H1 (cell line): ENCODE measurements at regions not wholly inside any gene's neighbourhood (a gene's known extent, or its start where the extent isn't known, plus 50 kb on each side); places are given as distances from the start of the nearest gene placed in this dataset.

Experiments used
- CTCF ChIA-PET: fragments of 300-600 bp; sonication (Branson Sonifier 250); formaldehyde crosslinking; loops from one replicate; lab custom pipeline; 2021; ENCODE audit not compliant: partially characterized antibody; lab: Charles Lee
- POLR2A ChIA-PET: fragments of 300-600 bp; sonication (Branson Sonifier 250); formaldehyde crosslinking; loops from one replicate; lab custom pipeline; 2021; ENCODE audit warnings: inconsistent platforms; ENCODE audit not compliant: partially characterized antibody; lab: Charles Lee
- DNase-seq, 2 experiments: peaks; one replicate each; pipeline versions ENCODE4 v3.0.0 to v3.0.0-alpha.2; 2010 to 2022; ENCODE audit warnings: low spot score in 2 of 2, low read depth in 1 of 2, mixed read lengths in 1 of 2
- FAIRE-seq: peaks from 2 replicates; lab custom pipeline; 2011; peaks lifted over from hg19 to GRCh38; lab: Jason Lieb, UNC
- H2AFZ ChIP-seq: 2 replicates; pipeline ENCODE4 v1.8.1; 2012; ENCODE audit warnings: low read length, inconsistent platforms
- H2AK5ac ChIP-seq: 2 replicates; pipeline ENCODE4 v1.6.1; 2013; ENCODE audit warnings: low read depth, low read length
- H2BK120ac ChIP-seq: replicated peaks from 2 replicates; pipeline ENCODE3; 2013; ENCODE audit warnings: low read depth, low read length, inconsistent platforms
- H2BK12ac ChIP-seq: 2 replicates; pipeline ENCODE4 v1.6.1; 2013; ENCODE audit warnings: low read depth, low read length
- H2BK15ac ChIP-seq: 2 replicates; pipeline ENCODE4 v1.6.1; 2013; ENCODE audit warnings: low read length
- H2BK20ac ChIP-seq: 2 replicates; pipeline ENCODE4 v1.6.1; 2013; ENCODE audit warnings: low read length
- H2BK5ac ChIP-seq: 2 replicates; pipeline ENCODE4 v1.6.1; 2013; ENCODE audit warnings: low read depth, low read length
- H3K14ac ChIP-seq: 2 replicates; pipeline ENCODE4 v1.6.1; 2013; ENCODE audit warnings: inconsistent platforms; ENCODE audit not compliant: insufficient read length
- H3K18ac ChIP-seq: 2 replicates; pipeline ENCODE4 v1.6.1; 2013; ENCODE audit warnings: low read length; ENCODE audit errors: extremely low read depth
- H3K23ac ChIP-seq: 2 replicates; pipeline ENCODE4 v1.6.1; 2013; ENCODE audit warnings: inconsistent platforms; ENCODE audit not compliant: insufficient read length
- H3K23me2 ChIP-seq: 2 replicates; pipeline ENCODE4 v1.6.1; 2013; ENCODE audit warnings: low read depth, low read length
- H3K27ac ChIP-seq: 2 replicates; pipeline ENCODE4 v1.6.1; 2011; ENCODE audit warnings: low read depth, low read length, inconsistent platforms
- H3K27me3 ChIP-seq, 4 experiments: replicated peaks in 1 of 4; 1 replicate in 1 of 4; 2 replicates in 3 of 4; pipeline versions ENCODE4 v1.6.1 to v1.8.1; 2011 to 2013; ENCODE audit warnings: low read length in 3 of 4, mild to moderate bottlenecking in 3 of 4, inconsistent platforms in 2 of 4, mixed read lengths in 2 of 4, moderate library complexity in 1 of 4; ENCODE audit not compliant: control insufficient read depth in 3 of 4, insufficient read depth in 3 of 4; ENCODE audit errors: extremely low read depth in 1 of 4
- H3K36me3 ChIP-seq, 4 experiments: 2 replicates each; pipeline versions ENCODE4 v1.6.1 to v1.8.1; 2011 to 2013; ENCODE audit warnings: mild to moderate bottlenecking in 4 of 4, low read length in 3 of 4, moderate library complexity in 2 of 4, control low read depth in 1 of 4, inconsistent platforms in 1 of 4; ENCODE audit not compliant: insufficient read depth in 4 of 4, control insufficient read depth in 2 of 4
- H3K4ac ChIP-seq: replicated peaks from 2 replicates; pipeline ENCODE3; 2013; ENCODE audit warnings: low read length, low read depth, mixed read lengths, inconsistent platforms; ENCODE audit not compliant: insufficient read length
- H3K4me1 ChIP-seq, 4 experiments: replicated peaks in 1 of 4; 1 replicate in 1 of 4; 2 replicates in 3 of 4; pipeline versions ENCODE4 v1.6.1 to v1.8.1; 2011 to 2013; ENCODE audit warnings: low read length in 3 of 4, inconsistent platforms in 2 of 4, mixed read lengths in 1 of 4; ENCODE audit not compliant: insufficient read depth in 4 of 4, control insufficient read depth in 3 of 4
- H3K4me2 ChIP-seq, 2 experiments: 2 replicates each; pipeline versions ENCODE4 v1.6.1 to v1.8.1; 2011 to 2013; ENCODE audit warnings: low read depth in 2 of 2, low read length in 2 of 2, control low read depth in 1 of 2, inconsistent platforms in 1 of 2, mild to moderate bottlenecking in 1 of 2; ENCODE audit not compliant: insufficient read depth in 1 of 2
- H3K4me3 ChIP-seq, 4 experiments: fragments of 200-600, 300-600 bp in 1 of 4; sonication (generic), shearing (Covaris generic), sonication (Bioruptor Twin) in 1 of 4; 2 replicates each; pipeline versions ENCODE4 v1.5.1 to v1.8.1; 2011 to 2016; ENCODE audit warnings: low read length in 4 of 4, low read depth in 3 of 4, control low read depth in 2 of 4, inconsistent platforms in 2 of 4, mild to moderate bottlenecking in 2 of 4, mixed read lengths in 1 of 4, moderate library complexity in 1 of 4; ENCODE audit not compliant: insufficient read depth in 2 of 4; ENCODE audit errors: extremely low read depth in 1 of 4
- H3K56ac ChIP-seq: replicated peaks from 2 replicates; pipeline ENCODE3; 2013; ENCODE audit warnings: low read depth, mild to moderate bottlenecking, mixed read lengths, low read length, inconsistent platforms; ENCODE audit not compliant: insufficient read length
- H3K79me1 ChIP-seq: 2 replicates; pipeline ENCODE4 v1.6.1; 2013; ENCODE audit warnings: low read depth, low read length, control low read depth
- H3K79me2 ChIP-seq, 2 experiments: 2 replicates each; pipeline versions ENCODE4 v1.6.1 to v1.8.1; 2012 to 2013; ENCODE audit warnings: low read length in 2 of 2, mild to moderate bottlenecking in 2 of 2, inconsistent platforms in 1 of 2; ENCODE audit not compliant: insufficient read depth in 2 of 2, control insufficient read depth in 1 of 2
- H3K9ac ChIP-seq, 4 experiments: replicated peaks in 1 of 4; 1 replicate in 1 of 4; 2 replicates in 3 of 4; pipeline versions ENCODE4 v1.6.1 to v1.8.1; 2011 to 2013; ENCODE audit warnings: low read depth in 3 of 4, low read length in 3 of 4, control low read depth in 2 of 4, mild to moderate bottlenecking in 2 of 4, moderate library complexity in 2 of 4, inconsistent platforms in 1 of 4; ENCODE audit errors: extremely low read depth in 1 of 4
- H3K9me3 ChIP-seq, 2 experiments: 2 replicates each; pipeline versions ENCODE4 v1.6.1 to v1.8.1; 2012 to 2013; ENCODE audit warnings: mild to moderate bottlenecking in 2 of 2, moderate library complexity in 2 of 2, control low read depth in 1 of 2, inconsistent platforms in 1 of 2, low read depth in 1 of 2, low read length in 1 of 2, mixed read lengths in 1 of 2; ENCODE audit not compliant: insufficient read depth in 2 of 2
- H4K20me1 ChIP-seq, 2 experiments: replicated peaks in 1 of 2; 2 replicates each; pipeline versions ENCODE3 to v1.8.1; 2011 to 2013; ENCODE audit warnings: inconsistent platforms in 2 of 2, low read length in 2 of 2, mild to moderate bottlenecking in 1 of 2; ENCODE audit not compliant: insufficient read depth in 2 of 2, control insufficient read depth in 1 of 2
- H4K5ac ChIP-seq: 2 replicates; pipeline ENCODE4 v1.6.1; 2013; ENCODE audit warnings: low read length, low read depth, mixed read lengths, inconsistent platforms; ENCODE audit not compliant: insufficient read length
- H4K8ac ChIP-seq: 2 replicates; pipeline ENCODE4 v1.8.0; 2013; ENCODE audit warnings: mild to moderate bottlenecking, moderate library complexity, low read length, inconsistent platforms; ENCODE audit not compliant: insufficient read depth; ENCODE audit errors: extremely low read depth
- H4K91ac ChIP-seq: replicated peaks from 2 replicates; pipeline ENCODE3; 2013; ENCODE audit warnings: low read length, mixed read lengths, inconsistent platforms; ENCODE audit not compliant: insufficient read length
- ATF2 ChIP-seq: IDR thresholded peaks from 2 replicates; pipeline ENCODE4 v1.6.1; 2012; ENCODE audit warnings: low read length, inconsistent platforms
- EGR1 ChIP-seq: IDR thresholded peaks from 2 replicates; pipeline ENCODE4 v1.6.1; 2011; ENCODE audit warnings: low read depth, low read length, borderline replicate concordance
- GTF2F1 ChIP-seq: IDR thresholded peaks from 2 replicates; pipeline ENCODE4 v1.6.1; 2012; ENCODE audit warnings: low read depth, low read length, improper control_type of control experiment, borderline replicate concordance
- SP4 ChIP-seq: IDR thresholded peaks from 2 replicates; pipeline ENCODE4 v1.6.1; 2012; ENCODE audit warnings: low read length, inconsistent platforms
- WGBS, 2 experiments: shearing (Covaris generic) in 1 of 2; methylation state at CpG; one replicate each; pipeline versions ENCODE4 v1.1.6 to v1.1.7; 2013 to 2015; ENCODE audit warnings: low lambda C conversion rate in 2 of 2, mixed read lengths in 2 of 2, inconsistent platforms in 1 of 2, low coverage in 1 of 2, missing lambda C conversion rate in 1 of 2; ENCODE audit not compliant: insufficient replicate concordance in 2 of 2, insufficient coverage in 1 of 2, insufficient read length in 1 of 2; ENCODE audit errors: extremely low coverage in 1 of 2, missing lambda C conversion rate in 1 of 2; 5-methylcytosine and 5-hydroxymethylcytosine counted together

GRCh38 chr16:77068402-77068801 lies 122.6 kb upstream of the MON1B start:
- Histone ChIP-seq H3K79me2 (no peaks in the 10 kb centered on the region), H3K56ac (no peak overlapping the region), H3K14ac (no peak overlapping the region), H2BK20ac (no peak overlapping the region), H3K18ac (no peak overlapping the region), H3K36me3 (no peaks in the 10 kb centered on the region), H3K79me1 (no peaks in the 10 kb centered on the region), H4K8ac (no peak overlapping the region), H3K4me3 (no peak overlapping the region), H3K23me2 (no peaks in the 10 kb centered on the region), H2BK120ac (no peak overlapping the region), H2BK12ac (no peak overlapping the region), H3K27ac (no peak overlapping the region), H3K9me3 (no peaks in the 10 kb centered on the region), H2AFZ (no peak overlapping the region), H4K20me1 (no peaks in the 10 kb centered on the region), H3K4me1 (peaks cover 0 to 17% (median 11%) of the 10 kb centered on the region in 4 experiments; a peak in 6 of 7 replicates), H2BK15ac (no peak overlapping the region), H3K23ac (no peak overlapping the region), H2AK5ac (no peak overlapping the region), H3K4me2 (no peak overlapping the region), H3K9ac (no peak overlapping the region), H4K5ac (no peak overlapping the region), H4K91ac (no peak overlapping the region), H3K27me3 (no peaks in the 10 kb centered on the region), H3K4ac (no peak overlapping the region), H2BK5ac (no peak overlapping the region)
- CTCF ChIA-PET, result no interaction called here
- POLR2A ChIA-PET, result interaction anchor here (0.6 kb wide), 1 partner anchor 1453 kb away, joined by 5 read pairs; no protein-coding TSS in a partner anchor
- DNase-seq, result no peak
- 78% methylated on average over 1 of the region's 1 CpG; no CpG with 5 or more reads in 1 of the 2 experiments for WGBS, 2 experiments
- TF ChIP-seq SP4, result no peak
- TF ChIP-seq ATF2, result no peak
- no peak for TF ChIP-seq GTF2F1
- no peak for TF ChIP-seq EGR1
- FAIRE-seq, result no peak
